ENCODE measurements at regions not wholly inside any gene's neighbourhood (a gene's known extent, or its start where the extent isn't known, plus 50 kb on each side); places are given as distances from the start of the nearest gene placed in this dataset.

DNA sequence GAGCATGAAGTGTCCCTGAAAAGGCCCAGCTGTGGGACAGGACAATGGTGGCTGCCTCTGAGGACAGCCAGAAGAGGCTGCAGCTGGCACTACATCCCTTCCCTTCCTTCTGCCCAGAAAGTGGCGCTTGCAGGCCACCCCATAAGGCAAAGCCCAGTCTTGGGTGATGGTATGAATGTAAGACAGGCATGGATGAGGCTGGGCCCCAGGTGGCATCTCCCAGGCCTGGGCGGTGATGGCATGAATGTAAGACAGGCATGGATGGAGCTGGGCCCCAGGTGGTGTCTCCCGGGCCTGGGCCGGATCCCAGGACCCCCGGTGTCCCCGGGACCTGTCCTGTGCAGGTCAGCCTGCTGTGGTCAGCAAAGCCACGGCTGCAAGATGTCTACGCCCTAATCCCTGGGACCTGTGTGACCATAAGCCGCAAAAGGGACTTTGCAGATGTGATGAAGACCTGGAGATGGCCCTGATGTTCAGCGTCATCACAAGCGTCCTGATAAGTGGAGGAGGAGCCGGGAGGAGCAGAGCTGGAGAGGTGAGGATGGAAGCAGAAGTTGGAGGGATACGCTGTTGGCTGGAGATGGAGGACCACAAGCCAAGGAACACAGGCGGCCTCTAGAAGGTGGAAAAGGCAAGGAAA, 181.1 kb downstream of the CTTN start:
- DNase-seq (ENCODE audit: insufficient read length, low spot score) (no peak), FAIRE-seq (no peak)
- no peak for TF ChIP-seq POLR2A (IDR thresholded peaks at IDR 0.05; ENCODE audit: low read depth, low read length)

DNA sequence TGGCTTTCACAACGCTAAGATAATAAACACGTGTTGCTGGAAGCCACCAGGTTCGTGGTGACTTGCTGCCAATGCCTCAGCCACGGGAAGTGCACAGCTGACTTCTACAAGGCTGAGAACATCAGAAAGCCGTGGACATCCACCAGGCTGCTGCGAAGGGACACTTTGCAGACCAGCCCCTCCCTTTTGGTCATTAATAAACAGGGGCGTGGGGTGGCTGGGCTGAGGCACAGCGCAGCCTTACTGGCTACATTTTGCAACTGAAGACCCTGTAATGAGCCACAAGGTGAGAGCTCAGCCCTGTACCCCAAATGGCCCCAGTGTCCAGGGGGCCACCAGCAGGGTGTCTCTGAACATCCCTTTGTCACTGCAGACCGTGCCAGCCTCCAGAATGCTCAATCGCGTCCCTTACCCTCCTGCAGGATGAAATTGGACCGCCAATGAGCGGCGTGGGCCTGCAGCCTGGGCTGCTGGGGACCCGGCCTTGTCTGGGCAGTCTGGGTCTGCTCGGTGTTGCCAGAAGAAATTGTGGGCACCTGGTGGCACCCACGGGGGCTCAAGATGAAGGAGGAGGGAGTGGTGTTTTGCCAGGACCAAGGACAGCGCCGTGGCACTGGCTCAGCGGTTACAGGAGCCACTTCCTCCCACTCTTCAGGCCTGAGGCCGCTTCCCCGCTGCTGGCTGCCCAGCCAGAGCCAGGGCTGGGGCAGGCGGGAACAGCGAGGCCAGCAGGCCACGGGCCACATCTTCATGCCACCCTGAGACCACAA, 181.9 kb downstream of the CTTN start:
- TF ChIP-seq POLR2A (IDR thresholded peaks at IDR 0.05; ENCODE audit: low read depth, low read length), result no peak
- DNase-seq (ENCODE audit: insufficient read length, low spot score) (no peak), FAIRE-seq (no peak)

DNA sequence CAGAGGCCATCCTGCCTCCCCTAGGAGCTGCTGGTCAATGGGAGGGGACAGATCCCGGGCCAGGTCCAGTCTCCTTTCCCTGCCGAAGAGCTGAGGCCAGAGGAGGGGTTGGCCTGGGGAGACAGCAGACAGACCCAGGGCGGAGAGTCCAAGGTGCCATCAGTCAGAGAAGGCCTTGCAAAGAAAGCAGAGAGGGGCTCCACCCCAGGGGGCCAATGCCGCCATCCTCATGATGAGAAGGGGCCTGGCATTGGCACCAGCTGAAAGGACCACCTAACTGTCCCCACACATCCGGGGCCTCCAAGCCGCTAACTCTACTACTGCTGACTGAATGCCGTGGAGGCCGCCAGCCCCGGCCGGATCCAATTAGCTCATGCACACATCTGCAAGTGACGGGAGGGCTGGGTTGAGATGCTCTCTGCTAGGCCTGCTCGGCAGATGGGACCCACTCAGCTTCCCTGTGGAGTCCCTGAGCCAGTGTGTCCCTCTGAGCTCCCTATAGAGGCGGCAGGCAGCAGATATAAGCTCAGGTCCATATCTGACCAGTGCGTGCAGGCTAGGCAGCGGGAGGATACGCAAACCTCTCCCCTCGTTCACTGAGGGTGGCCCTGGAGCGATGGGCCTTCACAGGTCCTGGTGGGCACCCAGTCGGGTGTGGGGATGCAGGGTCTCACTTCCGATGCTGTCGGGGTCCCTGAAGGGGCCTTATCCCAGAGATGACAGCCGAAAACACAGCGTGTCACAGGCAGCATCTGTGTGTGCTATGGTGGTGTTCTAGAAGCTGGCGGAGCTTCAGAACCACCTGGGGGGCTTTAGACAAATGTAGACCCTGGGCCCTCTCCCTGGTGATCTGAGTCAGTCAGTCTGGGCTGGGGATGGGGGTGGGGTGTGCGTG, 183.9 kb downstream of the CTTN start:
- no peak for FAIRE-seq
- no peak for DNase-seq (ENCODE audit: insufficient read length, low spot score)
- TF ChIP-seq POLR2A (IDR thresholded peaks at IDR 0.05; ENCODE audit: low read depth, low read length), result no peak

DNA sequence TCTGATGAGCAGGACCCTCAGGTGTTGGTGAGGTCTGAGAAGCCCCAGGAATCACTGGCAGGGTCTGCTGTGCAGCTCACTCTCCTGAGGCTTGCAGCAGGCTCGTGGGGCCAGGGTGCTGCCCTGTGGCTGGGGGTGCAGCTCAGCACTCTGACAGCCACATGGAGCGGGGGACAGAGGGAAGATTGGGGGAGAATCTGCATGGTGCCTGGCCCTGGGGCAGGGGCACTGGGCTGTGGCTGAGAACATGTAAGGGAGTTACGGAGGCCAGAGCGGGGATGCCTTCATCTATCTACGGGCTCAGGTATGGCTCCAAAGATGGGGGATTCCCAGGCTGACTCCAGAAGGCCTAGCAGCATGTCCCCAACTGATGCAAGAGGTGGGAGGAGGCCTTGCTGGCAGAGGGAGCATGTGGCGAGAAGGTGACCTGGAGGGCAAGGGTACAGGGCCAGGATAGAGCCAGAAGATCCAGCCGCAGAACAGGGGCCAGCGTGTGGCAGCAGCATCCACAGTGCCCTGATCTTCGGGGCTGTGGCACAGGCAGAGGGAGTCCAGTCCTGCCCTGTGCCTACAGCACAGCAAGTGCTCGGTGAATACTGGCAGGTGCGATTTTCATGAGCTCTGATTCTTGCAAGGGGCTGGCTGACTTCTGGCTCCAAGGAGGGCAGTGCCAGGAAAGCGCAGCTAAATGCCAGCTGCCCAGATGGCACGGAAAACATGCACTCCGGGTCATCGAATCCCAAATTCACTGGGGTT, 184.7 kb downstream of the CTTN start:
- TF ChIP-seq POLR2A (IDR thresholded peaks at IDR 0.05; ENCODE audit: low read depth, low read length), result no peak
- DNase-seq (ENCODE audit: insufficient read length, low spot score), result no peak
- no peak for FAIRE-seq

DNA sequence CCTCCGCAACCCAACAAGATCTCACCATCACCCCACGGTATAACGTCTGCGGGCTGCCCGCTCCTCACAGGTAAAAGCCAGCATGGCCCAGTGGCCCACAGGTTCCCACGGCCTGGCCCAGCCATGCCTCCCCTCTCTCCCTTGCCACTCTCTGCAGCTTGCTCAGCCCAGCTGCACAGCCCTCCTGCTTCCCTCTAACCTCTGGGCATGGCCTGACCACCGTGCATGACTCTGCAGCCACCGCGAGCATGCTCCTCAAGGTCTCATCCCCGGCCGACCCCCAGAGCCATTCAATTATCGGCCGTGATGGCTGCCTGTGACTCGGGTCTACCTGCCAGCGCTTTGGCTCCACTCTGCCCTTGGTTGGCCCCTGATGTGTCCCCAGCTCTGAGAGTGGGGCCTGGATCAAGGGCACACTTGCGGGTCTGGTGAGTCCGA, 185.5 kb downstream of the CTTN start:
- no peak for DNase-seq (ENCODE audit: insufficient read length, low spot score)
- no peak for TF ChIP-seq POLR2A (IDR thresholded peaks at IDR 0.05; ENCODE audit: low read depth, low read length)
- FAIRE-seq, result no peak

DNA sequence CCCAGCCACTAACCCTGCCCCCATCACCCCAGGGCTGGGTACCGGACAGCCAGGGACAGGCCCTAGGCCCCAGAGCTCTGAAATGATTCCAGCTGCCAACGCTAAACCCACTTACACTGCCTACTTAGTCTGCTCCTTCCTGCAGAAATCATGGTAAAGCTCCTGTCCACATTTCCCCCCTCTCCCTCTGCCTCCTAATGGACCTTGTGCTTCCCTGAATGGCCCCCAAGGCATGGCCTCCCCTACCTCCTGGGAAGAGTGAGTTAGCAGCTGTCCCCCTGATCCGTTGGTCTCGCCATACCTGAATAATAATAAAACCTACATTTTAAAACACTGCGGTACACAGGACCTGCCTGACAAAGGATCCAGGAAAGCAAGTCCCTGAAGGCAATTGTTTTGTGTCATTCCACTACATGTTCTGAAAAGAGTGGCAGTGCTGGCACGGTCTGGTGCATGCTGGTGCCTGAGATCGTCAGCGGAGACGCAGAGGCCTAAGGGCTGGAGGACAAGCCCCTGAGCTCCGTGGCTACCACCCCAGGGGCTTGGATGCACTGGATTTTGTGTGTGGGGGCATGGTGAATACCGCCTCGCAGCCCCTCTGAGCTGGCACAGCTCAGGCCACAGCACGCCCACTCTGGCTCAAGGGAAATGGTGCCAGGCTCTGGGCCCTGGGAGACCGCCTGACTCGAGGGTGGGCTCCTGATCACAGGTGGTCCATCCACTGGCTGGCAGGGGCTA, 186.3 kb downstream of the CTTN start:
- TF ChIP-seq POLR2A (IDR thresholded peaks at IDR 0.05; ENCODE audit: low read depth, low read length), result no peak
- FAIRE-seq, result no peak

DNA sequence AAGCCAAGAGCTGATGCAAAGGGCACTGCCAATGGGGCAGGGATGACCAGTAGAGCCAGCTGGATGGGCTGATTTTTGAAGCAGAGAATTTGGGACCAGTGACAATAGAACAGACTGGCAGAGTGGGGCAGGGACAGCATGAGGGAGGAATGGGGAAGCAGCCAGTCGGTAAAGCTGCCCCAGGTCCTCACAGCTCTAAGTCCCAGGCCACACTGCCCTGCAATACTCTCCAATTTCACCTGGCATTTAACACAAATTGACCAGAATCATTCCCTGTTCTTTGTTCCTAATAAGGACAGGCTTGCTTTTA, 186.9 kb downstream of the CTTN start:
- TF ChIP-seq POLR2A (IDR thresholded peaks at IDR 0.05; ENCODE audit: low read depth, low read length), result no peak
- DNase-seq (ENCODE audit: insufficient read length, low spot score) (no peak), FAIRE-seq (no peak)

More for the DNA sequence above, 186.3 kb downstream of the CTTN start:
- DNase-seq (ENCODE audit: insufficient read length, low spot score), result no peak

DNA sequence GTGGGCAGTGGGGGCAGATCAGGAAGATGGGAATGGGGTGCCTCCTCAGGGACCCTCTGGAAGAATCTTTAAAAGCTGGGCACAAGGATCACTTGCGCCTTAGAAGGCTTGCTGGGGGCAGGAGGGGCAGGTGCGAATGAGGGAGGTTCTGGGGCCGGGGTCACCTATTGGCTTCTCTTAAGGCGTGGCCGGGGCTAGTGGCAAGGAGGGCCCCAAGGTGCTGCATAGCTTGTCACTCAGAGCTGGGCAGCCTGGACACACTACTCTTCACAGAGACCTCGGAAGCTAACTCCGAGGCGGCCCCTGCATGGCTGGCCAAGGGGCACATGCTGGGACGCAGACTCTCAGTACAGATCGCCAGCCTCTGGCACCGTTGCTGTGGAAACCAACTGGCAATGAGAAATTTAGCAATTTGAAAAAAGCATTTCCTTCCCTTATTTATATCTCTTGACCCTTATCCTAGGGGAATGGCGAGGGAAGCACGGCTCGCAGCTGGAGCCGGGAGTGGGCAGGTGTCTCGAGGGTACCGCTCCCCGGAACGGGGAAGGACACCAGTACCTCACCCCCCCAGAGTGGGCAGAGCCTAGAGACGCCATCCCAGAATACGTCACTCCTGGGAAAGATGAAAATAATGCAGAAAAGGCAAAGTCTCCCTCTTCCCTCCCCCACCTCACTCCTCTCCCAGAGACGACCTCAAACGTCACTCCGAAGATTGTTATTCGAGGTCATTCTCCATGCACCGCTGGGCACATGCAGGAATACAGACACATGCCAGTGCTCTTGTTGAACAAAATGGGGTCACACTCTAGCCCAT, 188.1 kb downstream of the CTTN start:
- no peak for TF ChIP-seq POLR2A (IDR thresholded peaks at IDR 0.05; ENCODE audit: low read depth, low read length)
- no peak for FAIRE-seq
- DNase-seq (ENCODE audit: insufficient read length, low spot score), result no peak

DNA sequence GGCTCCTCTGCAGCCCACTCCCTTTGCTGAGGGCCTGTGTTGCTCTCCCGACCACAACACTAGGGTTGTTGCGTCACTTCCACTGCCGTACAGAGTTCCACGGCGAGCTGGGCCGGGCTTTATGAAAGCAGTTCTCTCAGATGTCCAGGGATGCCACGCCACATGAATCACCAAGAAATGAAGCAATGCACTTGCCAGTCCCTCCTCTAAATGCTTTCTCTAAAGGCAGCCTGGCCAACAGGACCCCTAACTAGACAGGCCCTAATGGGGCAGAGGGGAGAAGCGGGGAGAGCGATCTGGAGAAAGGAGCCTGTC, 188.7 kb downstream of the CTTN start:
- DNase-seq (ENCODE audit: insufficient read length, low spot score), result no peak
- no peak for TF ChIP-seq POLR2A (IDR thresholded peaks at IDR 0.05; ENCODE audit: low read depth, low read length)

DNA sequence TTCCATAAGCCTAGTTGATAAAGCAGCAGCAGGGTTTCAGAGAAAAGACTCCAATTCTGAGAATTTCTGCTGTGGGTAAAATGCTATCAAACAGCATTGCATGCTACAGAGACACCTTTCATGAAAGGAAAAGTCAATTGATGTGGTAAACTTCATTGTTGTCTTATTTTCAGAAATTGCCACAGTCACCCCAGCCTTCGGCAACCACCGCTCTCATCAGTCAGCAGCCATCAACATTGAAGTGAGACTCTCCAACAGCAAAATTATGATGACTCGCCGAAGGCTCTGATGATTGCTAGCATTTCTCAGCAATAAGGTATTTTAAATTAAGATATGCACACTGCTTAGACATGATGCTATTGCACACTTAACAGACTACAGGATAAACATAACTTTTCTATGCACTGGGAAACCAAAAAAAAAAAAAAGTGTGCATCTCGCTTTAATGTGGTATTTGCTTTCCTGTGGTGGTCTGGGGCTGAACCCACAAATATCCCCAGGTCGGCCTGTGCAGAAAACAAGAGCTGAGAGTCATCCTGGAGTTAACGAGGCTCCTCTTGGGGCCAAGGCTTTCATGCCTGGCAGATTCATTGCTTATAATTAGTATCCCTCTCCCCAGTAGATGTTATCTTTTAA, 192.1 kb downstream of the CTTN start:
- FAIRE-seq, result no peak

More for the DNA sequence above, 188.7 kb downstream of the CTTN start:
- FAIRE-seq, result no peak

DNA sequence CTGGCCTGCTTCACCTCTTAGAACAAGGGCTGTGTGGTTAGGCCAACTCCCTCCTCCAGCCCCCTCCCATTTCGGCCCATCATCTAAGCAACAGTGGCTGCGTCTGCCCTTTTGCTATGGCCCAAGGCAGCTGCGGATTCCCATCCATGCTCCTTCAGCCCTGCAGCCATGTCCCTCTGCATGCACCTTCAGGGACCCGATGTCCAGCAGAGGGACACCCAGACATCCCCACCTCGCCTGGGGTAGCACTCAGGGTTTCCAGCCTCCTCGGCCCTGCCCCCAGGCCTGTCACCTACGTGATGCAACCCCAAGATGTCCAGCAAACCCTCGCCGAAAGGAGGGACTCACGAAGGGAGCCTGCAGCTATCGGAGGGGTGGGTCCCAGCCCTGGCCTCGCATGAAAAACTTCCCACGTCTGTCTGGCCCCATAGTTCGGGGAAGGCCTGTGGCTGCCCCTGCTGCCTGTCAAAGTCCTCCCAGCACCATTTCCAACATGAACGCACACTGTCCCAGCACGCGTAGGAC, 194.4 kb downstream of the CTTN start:
- TF ChIP-seq POLR2A (IDR thresholded peaks at IDR 0.05; ENCODE audit: low read depth, low read length), result no peak
- FAIRE-seq, result no peak
- DNase-seq (ENCODE audit: insufficient read length, low spot score), result no peak

More for the DNA sequence above, 192.1 kb downstream of the CTTN start:
- no peak for TF ChIP-seq POLR2A (IDR thresholded peaks at IDR 0.05; ENCODE audit: low read depth, low read length)
- no peak for DNase-seq (ENCODE audit: insufficient read length, low spot score)
